OCI-LY3 (cell line): ENCODE measurements at regions not wholly inside any gene's neighbourhood (a gene's known extent, or its start where the extent isn't known, plus 50 kb on each side); places are given as distances from the start of the nearest gene placed in this dataset.

Experiments
- EZH2phosphoT487 ChIP-seq: fragments of 200-600 bp; shearing (Covaris generic); IDR thresholded peaks from 2 replicates; pipeline ENCODE4 v1.6.1; 2018; ENCODE audit warnings: antibody characterized with exemption, mixed run types, low read depth
- TF ChIP-seq, protein P1 (sequence below): fragments of 200-600, 300-600 bp; sonication (generic); IDR thresholded peaks from 2 replicates; pipeline ENCODE4 v1.5.1; 2014; ENCODE audit warnings: antibody characterized with exemption, low read length, low read depth

- TF ChIP-seq, protein P1, sequence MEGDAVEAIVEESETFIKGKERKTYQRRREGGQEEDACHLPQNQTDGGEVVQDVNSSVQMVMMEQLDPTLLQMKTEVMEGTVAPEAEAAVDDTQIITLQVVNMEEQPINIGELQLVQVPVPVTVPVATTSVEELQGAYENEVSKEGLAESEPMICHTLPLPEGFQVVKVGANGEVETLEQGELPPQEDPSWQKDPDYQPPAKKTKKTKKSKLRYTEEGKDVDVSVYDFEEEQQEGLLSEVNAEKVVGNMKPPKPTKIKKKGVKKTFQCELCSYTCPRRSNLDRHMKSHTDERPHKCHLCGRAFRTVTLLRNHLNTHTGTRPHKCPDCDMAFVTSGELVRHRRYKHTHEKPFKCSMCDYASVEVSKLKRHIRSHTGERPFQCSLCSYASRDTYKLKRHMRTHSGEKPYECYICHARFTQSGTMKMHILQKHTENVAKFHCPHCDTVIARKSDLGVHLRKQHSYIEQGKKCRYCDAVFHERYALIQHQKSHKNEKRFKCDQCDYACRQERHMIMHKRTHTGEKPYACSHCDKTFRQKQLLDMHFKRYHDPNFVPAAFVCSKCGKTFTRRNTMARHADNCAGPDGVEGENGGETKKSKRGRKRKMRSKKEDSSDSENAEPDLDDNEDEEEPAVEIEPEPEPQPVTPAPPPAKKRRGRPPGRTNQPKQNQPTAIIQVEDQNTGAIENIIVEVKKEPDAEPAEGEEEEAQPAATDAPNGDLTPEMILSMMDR: no peak
- no peak for TF ChIP-seq EZH2phosphoT487
Measured at GRCh38 chr5:136703036-136703435, 337.7 kb upstream of the TRPC7 start.
